Adrenal gland (tissue), 9 donors: ENCODE measurements at regions not wholly inside any gene's neighbourhood (a gene's known extent, or its start where the extent isn't known, plus 50 kb on each side); places are given as distances from the start of the nearest gene placed in this dataset.

ENCODE experiments used
- DNase-seq, 7 donors: peaks; one replicate each; pipeline ENCODE4 v3.0.0-alpha.2; 2019 to 2020
- H3K27ac ChIP-seq, 5 donors: fragments of 200-600 bp; sonication (generic) in 4 of 5; 1 replicate in 3 of 5; 2 replicates in 2 of 5; pipeline versions ENCODE4 v1.5.1 to v1.8.0; 2016 to 2020; ENCODE audit warnings: mild to moderate bottlenecking in 1 of 5
- H3K27me3 ChIP-seq: fragments of 200-600 bp; 2 replicates; pipeline ENCODE4 v1.8.0; 2021
- H3K36me3 ChIP-seq, 2 donors: fragments of 200-600 bp; replicated peaks in 1 of 2; 1 replicate in 1 of 2; 2 replicates in 1 of 2; pipeline versions ENCODE4 v1.5.1 to v1.8.0; 2018 to 2022
- H3K4me1 ChIP-seq, 2 donors: fragments of 200-600 bp; replicated peaks in 1 of 2; 1 replicate in 1 of 2; 2 replicates in 1 of 2; pipeline versions ENCODE4 v1.5.1 to v1.8.0; 2018 to 2021
- H3K4me3 ChIP-seq, 4 donors: fragments of 200-600 bp; sonication (generic) in 3 of 4; one replicate each; pipeline ENCODE4 v1.5.1; 2016 to 2018
- H3K9me3 ChIP-seq, 3 donors: fragments of 200-600 bp; sonication (generic) in 1 of 3; replicated peaks in 1 of 3; 1 replicate in 2 of 3; 2 replicates in 1 of 3; pipeline versions ENCODE4 v1.5.1 to v1.8.0; 2016 to 2021
- CTCF ChIP-seq, 6 experiments: fragments of 450-650 bp in 4 of 6; fragments of 200-600 bp in 2 of 6; sonication (generic) in 1 of 6; IDR thresholded peaks; 1 replicate in 5 of 6; 2 replicates in 1 of 6; pipeline versions ENCODE4 v1.5.1 to v1.8.0; 2016 to 2021; ENCODE audit warnings: antibody characterized with exemption in 6 of 6, mild to moderate bottlenecking in 2 of 6, moderate library complexity in 1 of 6
- POLR2A ChIP-seq, 2 donors: fragments of 450-650 bp; IDR thresholded peaks; one replicate each; pipeline ENCODE4 v1.6.1; 2017; ENCODE audit warnings: antibody characterized with exemption in 2 of 2, mild to moderate bottlenecking in 2 of 2, moderate library complexity in 1 of 2
- WGBS, 4 donors: extraction: QIAGEN DNeasy Blood & Tissue Kit in 2 of 4; methylation state at CpG; one replicate each; pipeline versions ENCODE4 v1.1.5 to v1.1.7; 2013 to 2017; 5-methylcytosine and 5-hydroxymethylcytosine counted together
- intact Hi-C, 2 donors: fragments of 100-400 bp; cut with DNase I; formaldehyde crosslinking; loops; one replicate each; pipeline versions ENCODE4 v1.14.1 to v1.15.0; 2022 to 2023
- donor health status: healthy with polysubstance abuse.
- donor health status: Bipolar disorder and iron deficiency.
- donor health status: DM: yes; HTN: yes; CAD: no.
- donor health status: DM: no; HTN: no; CAD: no.
- donor health status: DM: no; HTN: no; CAD: no.

- Histone ChIP-seq H3K27me3 (no peaks in the 10 kb centered on the region), H3K9me3 (no peaks in the 10 kb centered on the region), H3K27ac (no peak overlapping the region), H3K36me3 (no peaks in the 10 kb centered on the region), H3K4me3 (no peak overlapping the region), H3K4me1 (no peaks in the 10 kb centered on the region)
- 80 to 89% (median 85%) methylated on average over 4 of the region's 4 CpGs for WGBS, 4 donors
- intact Hi-C loops, result no loop called here
- TF ChIP-seq CTCF (IDR thresholded peaks at IDR 0.05) (no peak), POLR2A (IDR thresholded peaks at IDR 0.05) (no peak)
- no peak for DNase-seq
Observed at GRCh38 chr16:59263955-59264354, 529.8 kb upstream of the GOT2 start.

DNA sequence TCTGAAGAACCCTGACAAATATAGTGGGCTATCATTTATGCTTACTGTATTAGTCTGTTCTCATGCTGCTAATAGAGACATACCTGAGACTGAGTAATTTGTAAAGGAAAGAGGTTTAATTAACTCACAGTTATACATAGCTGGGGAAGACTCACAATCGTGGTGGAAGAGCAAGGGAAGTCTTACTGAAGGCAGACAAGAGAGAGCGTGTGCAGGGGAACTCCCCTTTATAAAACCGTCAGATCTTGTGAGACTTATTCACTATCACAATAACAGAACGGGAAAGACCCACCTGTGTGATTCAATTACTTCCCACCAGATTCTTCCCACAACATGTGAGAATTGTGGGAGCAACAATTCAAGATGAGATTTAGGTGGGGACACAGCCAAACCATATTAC is 526.8 kb upstream of the GOT2 start:
- Histone ChIP-seq H3K4me3 (no peak overlapping the region), H3K4me1 (no peaks in the 10 kb centered on the region), H3K27me3 (no peaks in the 10 kb centered on the region), H3K27ac (no peak overlapping the region), H3K36me3 (no peaks in the 10 kb centered on the region), H3K9me3 (no peaks in the 10 kb centered on the region)
- no peak for DNase-seq
- TF ChIP-seq CTCF (IDR thresholded peaks at IDR 0.05) (no peak), POLR2A (IDR thresholded peaks at IDR 0.05) (no peak)
- WGBS, 4 donors, result 65 to 75% (median 70%) methylated on average over 4 of the region's 4 CpGs
- intact Hi-C loops, result no loop called here

GRCh38 chr16:59259950-59260319 is 525.8 kb upstream of the GOT2 start:
- Histone ChIP-seq H3K36me3 (no peaks in the 10 kb centered on the region), H3K27ac (no peak overlapping the region), H3K27me3 (no peaks in the 10 kb centered on the region), H3K4me3 (no peak overlapping the region), H3K9me3 (no peaks in the 10 kb centered on the region), H3K4me1 (no peaks in the 10 kb centered on the region)
- intact Hi-C loops, result no loop called here
- TF ChIP-seq POLR2A (IDR thresholded peaks at IDR 0.05) (no peak), CTCF (IDR thresholded peaks at IDR 0.05) (no peak)
- no peak for DNase-seq

- H3K4me1 ChIP-seq, result no peaks in the 10 kb centered on the region
- no peak overlapping the region for H3K27ac ChIP-seq
- intact Hi-C loops, result no loop called here
- no peaks in the 10 kb centered on the region for H3K9me3 ChIP-seq
- H3K27me3 ChIP-seq, result no peaks in the 10 kb centered on the region
- no peak for TF ChIP-seq POLR2A (IDR thresholded peaks at IDR 0.05)
- TF ChIP-seq CTCF (IDR thresholded peaks at IDR 0.05), result no peak
- 55 to 68% (median 60%) methylated on average over 18 of the region's 18 CpGs for WGBS, 4 donors
- H3K4me3 ChIP-seq, result no peak overlapping the region
- no peak for DNase-seq
- H3K36me3 ChIP-seq, result no peaks in the 10 kb centered on the region
Observed at GRCh38 chr16:59259074-59259949, 525.2 kb upstream of the GOT2 start.
